ENCODE measurements at regions not wholly inside any gene's neighbourhood (a gene's known extent, or its start where the extent isn't known, plus 50 kb on each side); places are given as distances from the start of the nearest gene placed in this dataset.

- Histone ChIP-seq H3K4me1 (no peaks in the 10 kb centered on the region), H3K4me3 (no peak overlapping the region), H3K27me3 (no peaks in the 10 kb centered on the region), H3K27ac (no peak overlapping the region), H3K36me3 (no peaks in the 10 kb centered on the region), H3K9me3 (no peaks in the 10 kb centered on the region)
- TF ChIP-seq POLR2AphosphoS5 (IDR thresholded peaks at IDR 0.05) (no peak), EP300 (IDR thresholded peaks at IDR 0.05) (no peak), POLR2A (IDR thresholded peaks at IDR 0.05) (no peak)
- TF ChIP-seq, protein P1, sequence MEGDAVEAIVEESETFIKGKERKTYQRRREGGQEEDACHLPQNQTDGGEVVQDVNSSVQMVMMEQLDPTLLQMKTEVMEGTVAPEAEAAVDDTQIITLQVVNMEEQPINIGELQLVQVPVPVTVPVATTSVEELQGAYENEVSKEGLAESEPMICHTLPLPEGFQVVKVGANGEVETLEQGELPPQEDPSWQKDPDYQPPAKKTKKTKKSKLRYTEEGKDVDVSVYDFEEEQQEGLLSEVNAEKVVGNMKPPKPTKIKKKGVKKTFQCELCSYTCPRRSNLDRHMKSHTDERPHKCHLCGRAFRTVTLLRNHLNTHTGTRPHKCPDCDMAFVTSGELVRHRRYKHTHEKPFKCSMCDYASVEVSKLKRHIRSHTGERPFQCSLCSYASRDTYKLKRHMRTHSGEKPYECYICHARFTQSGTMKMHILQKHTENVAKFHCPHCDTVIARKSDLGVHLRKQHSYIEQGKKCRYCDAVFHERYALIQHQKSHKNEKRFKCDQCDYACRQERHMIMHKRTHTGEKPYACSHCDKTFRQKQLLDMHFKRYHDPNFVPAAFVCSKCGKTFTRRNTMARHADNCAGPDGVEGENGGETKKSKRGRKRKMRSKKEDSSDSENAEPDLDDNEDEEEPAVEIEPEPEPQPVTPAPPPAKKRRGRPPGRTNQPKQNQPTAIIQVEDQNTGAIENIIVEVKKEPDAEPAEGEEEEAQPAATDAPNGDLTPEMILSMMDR (IDR thresholded peaks at IDR 0.05): no peak
- 86% methylated on average over 3 of the region's 3 CpGs for WGBS
- DNase-seq (ENCODE audit: low spot score in 2 of 2): no peak
Measured at GRCh38 chr13:65603160-65603559, 1627.0 kb downstream of the PCDH9 start.

- Histone ChIP-seq H3K27ac (no peak overlapping the region), H3K36me3 (no peaks in the 10 kb centered on the region), H3K4me3 (no peak overlapping the region), H3K27me3 (no peaks in the 10 kb centered on the region), H3K9me3 (no peaks in the 10 kb centered on the region), H3K4me1 (no peaks in the 10 kb centered on the region)
- no peak for TF ChIP-seq EP300 (IDR thresholded peaks at IDR 0.05)
- TF ChIP-seq, protein P1 (IDR thresholded peaks at IDR 0.05): no peak
- no peak for TF ChIP-seq POLR2A (IDR thresholded peaks at IDR 0.05)
- TF ChIP-seq POLR2AphosphoS5 (IDR thresholded peaks at IDR 0.05): no peak
- DNase-seq (ENCODE audit: low spot score in 2 of 2): no peak
- WGBS: 67% methylated on average over 1 of the region's 1 CpG
Measured at GRCh38 chr13:65601855-65602254, 1628.3 kb downstream of the PCDH9 start.

DNA sequence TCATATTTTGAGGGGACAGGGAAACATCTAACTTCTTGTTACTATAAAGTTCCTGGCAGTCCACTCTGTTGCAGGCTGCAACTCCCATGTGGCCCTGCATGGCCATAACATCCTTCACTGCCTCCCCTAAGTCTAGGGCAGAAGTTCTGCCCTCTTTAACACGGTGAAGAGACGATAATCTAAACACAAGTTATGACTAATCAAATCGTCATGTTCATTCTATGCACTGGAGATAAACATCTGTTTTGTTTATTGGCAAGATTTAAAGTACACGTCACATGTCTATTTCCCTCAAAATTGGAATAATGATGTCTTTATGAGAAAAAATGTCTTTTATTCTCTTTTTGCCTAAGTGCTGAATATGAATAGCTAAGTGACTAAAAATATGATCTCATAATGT lies 1629.4 kb downstream of the PCDH9 start:
- Histone ChIP-seq H3K4me1 (no peaks in the 10 kb centered on the region), H3K27ac (no peak overlapping the region), H3K9me3 (no peaks in the 10 kb centered on the region), H3K27me3 (no peaks in the 10 kb centered on the region), H3K4me3 (no peak overlapping the region), H3K36me3 (no peaks in the 10 kb centered on the region)
- 37% methylated on average over 4 of the region's 4 CpGs for WGBS
- no peak for DNase-seq (ENCODE audit: low spot score in 2 of 2)
- no peak for TF ChIP-seq POLR2AphosphoS5 (IDR thresholded peaks at IDR 0.05)
- TF ChIP-seq, protein P1 (IDR thresholded peaks at IDR 0.05): no peak
- no peak for TF ChIP-seq POLR2A (IDR thresholded peaks at IDR 0.05)
- no peak for TF ChIP-seq EP300 (IDR thresholded peaks at IDR 0.05)

DNA sequence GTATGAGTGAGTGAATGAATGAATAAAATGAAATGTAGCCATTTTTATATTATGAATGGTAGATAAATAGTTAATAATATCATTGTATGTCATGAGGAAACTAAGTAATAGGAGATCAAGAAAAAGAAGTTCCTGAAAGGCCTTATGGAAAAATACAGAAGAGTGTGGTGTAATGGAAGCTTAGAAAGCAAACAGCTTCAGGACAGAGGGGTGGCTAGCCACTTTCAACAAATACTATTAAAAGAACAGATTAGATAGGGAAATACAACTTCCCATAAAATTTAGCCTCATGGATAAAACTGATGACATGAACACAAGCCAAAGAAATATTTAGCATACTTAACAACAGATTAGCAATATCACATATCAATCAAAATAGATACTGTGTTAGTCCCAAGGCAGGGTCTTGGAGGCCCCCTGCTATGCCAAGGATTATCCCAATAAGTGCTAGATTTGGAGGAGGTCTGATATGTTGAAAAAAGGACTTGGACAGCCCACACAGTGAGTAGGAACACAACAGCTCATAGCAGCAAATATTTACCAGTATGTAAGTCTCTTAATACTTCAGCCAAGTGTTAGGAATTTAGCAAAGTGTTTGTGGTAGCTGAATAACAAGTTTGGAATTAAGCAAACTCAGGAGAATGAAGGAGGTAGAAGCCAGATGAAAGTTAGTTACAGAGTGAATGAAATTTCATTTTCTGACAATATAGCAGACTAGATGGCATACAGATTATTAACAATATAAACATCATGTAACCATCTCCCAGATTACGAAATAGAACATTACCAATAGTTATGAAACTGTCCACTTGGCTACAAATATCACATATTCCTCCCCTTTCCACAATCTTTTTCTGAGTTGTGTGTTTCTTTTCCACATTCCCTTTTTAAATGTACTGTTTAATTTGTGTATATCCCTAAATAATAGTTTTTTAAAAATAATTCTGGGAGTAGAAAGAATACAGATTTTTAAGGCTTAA lies 1632.0 kb downstream of the PCDH9 start:
- H3K4me1 ChIP-seq: no peaks in the 10 kb centered on the region
- H3K36me3 ChIP-seq: no peaks in the 10 kb centered on the region
- WGBS: 62% methylated on average over 1 of the region's 1 CpG
- DNase-seq (ENCODE audit: low spot score in 2 of 2): no peak
- H3K27me3 ChIP-seq: no peaks in the 10 kb centered on the region
- no peak for TF ChIP-seq EP300 (IDR thresholded peaks at IDR 0.05)
- TF ChIP-seq POLR2A (IDR thresholded peaks at IDR 0.05): no peak
- TF ChIP-seq POLR2AphosphoS5 (IDR thresholded peaks at IDR 0.05): no peak
- TF ChIP-seq, protein P1 (IDR thresholded peaks at IDR 0.05): no peak
- no peak overlapping the region for H3K4me3 ChIP-seq
- H3K27ac ChIP-seq: no peak overlapping the region
- no peaks in the 10 kb centered on the region for H3K9me3 ChIP-seq

DNA sequence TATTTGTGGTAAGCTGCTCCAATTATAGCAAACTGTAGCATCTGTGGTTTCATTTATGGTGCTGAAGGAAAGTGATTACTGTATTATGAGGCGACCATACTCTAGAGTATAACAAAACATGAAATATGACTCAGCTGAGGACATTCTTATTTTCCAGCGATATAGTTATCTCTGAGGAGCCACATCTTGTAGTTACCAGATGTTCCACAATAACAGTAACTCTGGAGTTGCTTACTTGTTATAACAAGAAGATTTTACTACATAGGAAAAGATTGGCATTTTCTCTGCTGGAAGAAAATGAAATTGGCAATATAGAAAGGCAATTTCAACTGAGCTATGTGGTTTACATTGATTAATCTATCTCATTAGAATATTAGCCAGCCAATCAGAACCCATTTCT lies 1634.2 kb downstream of the PCDH9 start:
- Histone ChIP-seq H3K4me3 (no peak overlapping the region), H3K27ac (no peak overlapping the region), H3K36me3 (no peaks in the 10 kb centered on the region), H3K4me1 (no peaks in the 10 kb centered on the region), H3K27me3 (no peaks in the 10 kb centered on the region), H3K9me3 (no peaks in the 10 kb centered on the region)
- TF ChIP-seq POLR2A (IDR thresholded peaks at IDR 0.05): no peak
- no peak for TF ChIP-seq EP300 (IDR thresholded peaks at IDR 0.05)
- TF ChIP-seq POLR2AphosphoS5 (IDR thresholded peaks at IDR 0.05): no peak
- TF ChIP-seq, protein P1 (IDR thresholded peaks at IDR 0.05): no peak
- WGBS: 63% methylated on average over 2 of the region's 2 CpGs
- no peak for DNase-seq (ENCODE audit: low spot score in 2 of 2)

Measured in suprapubic skin (tissue), 4 donors.